HCT116 (cell line): ENCODE measurements at regions not wholly inside any gene's neighbourhood (a gene's known extent, or its start where the extent isn't known, plus 50 kb on each side); places are given as distances from the start of the nearest gene placed in this dataset.

Source experiments
- ATAC-seq: fragments of 200-7000 bp; cut with Tn5 transposase; 2 replicates; pipeline ENCODE4 v1.9.1; 2020; ENCODE audit warnings: mild to moderate bottlenecking, moderate library complexity
- BruUV-seq: library from RNA; stranded (reverse); fragments of 400-500 nt; replicated peaks from 2 replicates; lab custom pipeline; 2021; lab: Mats Ljungman, UMichigan
- CTCF ChIA-PET: fragments of 300-600 bp; sonication (Branson Sonifier 250); formaldehyde crosslinking; loops from one replicate; lab custom pipeline; 2021; ENCODE audit warnings: antibody characterized with exemption; lab: Charles Lee
- POLR2A ChIA-PET: fragments of 300-600, 350-600 bp; sonication (Branson Sonifier 250); formaldehyde crosslinking; loops from one replicate; lab custom pipeline; 2021; ENCODE audit warnings: antibody characterized with exemption; lab: Charles Lee
- RAD21 ChIA-PET, 2 experiments: fragments of 300-600 bp; sonication (Branson Sonifier 250); formaldehyde crosslinking; loops; one replicate each; lab custom pipeline; 2023; ENCODE audit warnings: low total read pairs in 2 of 2; ENCODE audit not compliant: uncharacterized antibody in 2 of 2, unreplicated experiment in 2 of 2, low non-redundant PET in 1 of 2; lab: Charles Lee
- DNase-seq: peaks from one replicate; pipeline ENCODE4 v3.0.0-alpha.2; 2010; ENCODE audit warnings: low read depth, low spot score
- H2AFZ ChIP-seq: fragments of 200-600 bp; shearing (Covaris generic), sonication (generic); 2 replicates; pipeline ENCODE4 v1.6.1; 2017; ENCODE audit warnings: low read depth, mixed run types, mixed read lengths, antibody characterized with exemption, low read length; ENCODE audit not compliant: poor library complexity, severe bottlenecking
- H3K27ac ChIP-seq: 2 replicates; pipeline ENCODE4 v1.5.1; 2012; ENCODE audit warnings: low read depth, low read length
- H3K27me3 ChIP-seq: fragments of 200-600 bp; sonication (generic); 2 replicates; pipeline ENCODE4 v1.6.1; 2016; ENCODE audit warnings: mixed run types, low read length, mixed read lengths; ENCODE audit not compliant: insufficient read depth
- H3K36me3 ChIP-seq, 2 experiments: fragments of 200-500 bp in 1 of 2; fragments of 200-600 bp in 1 of 2; sonication (Bioruptor generic) in 1 of 2; sonication (generic) in 1 of 2; 2 replicates each; pipeline versions ENCODE4 v1.5.1 to v1.6.1; 2014 to 2016; ENCODE audit warnings: low read length in 2 of 2, inconsistent platforms in 1 of 2, mixed read lengths in 1 of 2, mixed run types in 1 of 2; ENCODE audit not compliant: insufficient read depth in 2 of 2, control insufficient read depth in 1 of 2
- H3K4me1 ChIP-seq, 2 experiments: fragments of 200-600 bp in 1 of 2; sonication (generic) in 1 of 2; 2 replicates each; pipeline versions ENCODE4 v1.5.1 to v1.6.1; 2012 to 2017; ENCODE audit warnings: low read length in 2 of 2, inconsistent platforms in 1 of 2, mild to moderate bottlenecking in 1 of 2, mixed read lengths in 1 of 2, mixed run types in 1 of 2, moderate library complexity in 1 of 2; ENCODE audit not compliant: insufficient read depth in 2 of 2, control insufficient read depth in 1 of 2
- H3K4me2 ChIP-seq: fragments of 200-600 bp; sonication (generic); 2 replicates; pipeline ENCODE4 v1.6.1; 2017; ENCODE audit warnings: mixed run types, low read length, mixed read lengths
- H3K4me3 ChIP-seq, 2 experiments: fragments of 200-600 bp in 1 of 2; sonication (generic) in 1 of 2; replicated peaks in 1 of 2; 2 replicates each; pipeline ENCODE4 v1.5.1; 2011 to 2016; ENCODE audit warnings: low read length in 2 of 2, control low read depth in 1 of 2, low read depth in 1 of 2, mild to moderate bottlenecking in 1 of 2, mixed read lengths in 1 of 2, mixed run types in 1 of 2
- H3K79me2 ChIP-seq: fragments of 200-600 bp; sonication (generic); 2 replicates; pipeline ENCODE4 v1.6.1; 2017; ENCODE audit warnings: mild to moderate bottlenecking, mixed run types, low read length, moderate library complexity, mixed read lengths; ENCODE audit not compliant: insufficient read depth
- H3K9ac ChIP-seq: fragments of 200-600 bp; sonication (generic); 2 replicates; pipeline ENCODE4 v1.6.1; 2016; ENCODE audit warnings: low read length, mixed read lengths
- H3K9me2 ChIP-seq: fragments of 200-600 bp; sonication (generic), shearing (Covaris generic); 2 replicates; pipeline ENCODE4 v1.6.1; 2017; ENCODE audit warnings: mixed run types, mild to moderate bottlenecking, moderate library complexity; ENCODE audit not compliant: insufficient read depth
- H3K9me3 ChIP-seq, 2 experiments: fragments of 200-500 bp in 1 of 2; fragments of 200-600 bp in 1 of 2; sonication (Bioruptor generic) in 1 of 2; sonication (generic) in 1 of 2; 2 replicates each; pipeline ENCODE4 v1.6.1; 2014 to 2017; ENCODE audit warnings: low read length in 2 of 2, mixed read lengths in 2 of 2, inconsistent platforms in 1 of 2, low read depth in 1 of 2, mild to moderate bottlenecking in 1 of 2, mixed run types in 1 of 2, moderate library complexity in 1 of 2; ENCODE audit not compliant: control insufficient read depth in 1 of 2, insufficient read depth in 1 of 2
- H4K20me1 ChIP-seq: fragments of 200-600 bp; sonication (generic), shearing (Covaris generic); 2 replicates; pipeline ENCODE4 v1.6.1; 2017; ENCODE audit warnings: mixed run types, mild to moderate bottlenecking, moderate library complexity; ENCODE audit not compliant: insufficient read depth
- ATF3 ChIP-seq: IDR thresholded peaks from 2 replicates; pipeline ENCODE4 v1.6.1; 2012
- CBX3 ChIP-seq: IDR thresholded peaks from 2 replicates; pipeline ENCODE4 v1.6.1; 2012; ENCODE audit warnings: low read depth
- CEBPB ChIP-seq: IDR thresholded peaks from 2 replicates; pipeline ENCODE4 v1.6.1; 2012; ENCODE audit warnings: low read depth
- EGR1 ChIP-seq: IDR thresholded peaks from 2 replicates; pipeline ENCODE4 v1.6.1; 2012; ENCODE audit warnings: low read depth
- EZH2 ChIP-seq: fragments of 200-600 bp; sonication (generic); IDR thresholded peaks from 2 replicates; pipeline ENCODE4 v1.6.1; 2017; ENCODE audit warnings: antibody characterized with exemption, mixed run types
- FOSL1 ChIP-seq: IDR thresholded peaks from 2 replicates; pipeline ENCODE4 v1.6.1; 2012; ENCODE audit warnings: low read depth
- POLR2A ChIP-seq: IDR thresholded peaks from 2 replicates; pipeline ENCODE4 v1.7.0; 2011; ENCODE audit warnings: borderline replicate concordance; ENCODE audit not compliant: insufficient read depth, insufficient read length; ENCODE audit errors: extremely low read depth
- RAD21 ChIP-seq: IDR thresholded peaks from 2 replicates; pipeline ENCODE4 v1.6.1; 2012; ENCODE audit warnings: low read depth, mild to moderate bottlenecking
- SIN3A ChIP-seq: IDR thresholded peaks from 2 replicates; pipeline ENCODE4 v1.6.1; 2012; ENCODE audit warnings: low read depth
- ZBTB33 ChIP-seq: IDR thresholded peaks from 2 replicates; pipeline ENCODE4 v1.6.1; 2011; ENCODE audit warnings: mild to moderate bottlenecking, low read length, moderate library complexity; ENCODE audit not compliant: insufficient replicate concordance; ENCODE audit errors: extremely low read depth
- ZFX ChIP-seq: fragments of 450-650 bp; IDR thresholded peaks from 2 replicates; pipeline ENCODE4 v1.6.1; 2017
- intact Hi-C: fragments of 100-400 bp; cut with micrococcal nuclease; formaldehyde crosslinking; loops from 2 replicates; pipeline ENCODE4 v1.10.0; 2022

GRCh38 chr3:79881431-79881830 is 113.6 kb upstream of the ROBO1 start:
- Histone ChIP-seq H2AFZ (no peak overlapping the region), H3K9me2 (no peaks in the 10 kb centered on the region), H4K20me1 (no peaks in the 10 kb centered on the region), H3K4me2 (no peak overlapping the region), H3K36me3 (no peaks in the 10 kb centered on the region), H3K27ac (no peak overlapping the region), H3K9ac (no peak overlapping the region), H3K27me3 (no peaks in the 10 kb centered on the region), H3K9me3 (peaks cover 19 to 27% of the 10 kb centered on the region in 2 experiments; a peak in 2 of 4 replicates), H3K4me3 (no peak overlapping the region), H3K4me1 (no peaks in the 10 kb centered on the region), H3K79me2 (no peaks in the 10 kb centered on the region)
- POLR2A ChIA-PET: no interaction called here
- no peak for DNase-seq
- ATAC-seq: no peak
- RAD21 ChIA-PET: no interaction called here
- CTCF ChIA-PET: no interaction called here
- intact Hi-C loops: no loop called here
- TF ChIP-seq EGR1 (no peak), RAD21 (no peak), ATF3 (no peak), CEBPB (no peak), EZH2 (no peak), ZBTB33 (no peak), FOSL1 (no peak), CBX3 (no peak), SIN3A (no peak), POLR2A (no peak)
- no TSS peak for BruUV-seq

GRCh38 chr3:79878708-79879107 is 110.9 kb upstream of the ROBO1 start:
- no peak for DNase-seq

More at GRCh38 chr3:79878708-79879107, 110.9 kb upstream of the ROBO1 start:
- Histone ChIP-seq H3K9me2 (no peaks in the 10 kb centered on the region), H3K27me3 (no peaks in the 10 kb centered on the region), H2AFZ (no peak overlapping the region), H3K36me3 (no peaks in the 10 kb centered on the region)
- TF ChIP-seq POLR2A (no peak), ZFX (no peak), FOSL1 (no peak)
- TF ChIP-seq, all 23 proteins: peak for 0
- intact Hi-C loops: no loop called here
- H3K4me3 ChIP-seq: no peak overlapping the region
- no peak overlapping the region for H3K4me2 ChIP-seq
- no peaks in the 10 kb centered on the region for H4K20me1 ChIP-seq
- ChIA-PET RAD21 (no interaction called here), POLR2A (no interaction called here), CTCF (no interaction called here)
- H3K4me1 ChIP-seq: no peaks in the 10 kb centered on the region
- no peak overlapping the region for H3K9ac ChIP-seq
- no peak for ATAC-seq
- no peaks in the 10 kb centered on the region for H3K79me2 ChIP-seq
- H3K9me3 ChIP-seq: peaks cover 18 to 25% of the 10 kb centered on the region in 2 experiments; a peak in 2 of 4 replicates
- no peak overlapping the region for H3K27ac ChIP-seq
- no TSS peak for BruUV-seq
